ENCODE measurements at regions not wholly inside any gene's neighbourhood (a gene's known extent, or its start where the extent isn't known, plus 50 kb on each side); places are given as distances from the start of the nearest gene placed in this dataset.
A peak's percentile ranks its signal among the peaks of the same experiment; 100 is the strongest.

GRCh38 chr1:88298506-88298905, 385.6 kb upstream of the PKN2 start:
- Histone ChIP-seq H3K36me3 (no peaks in the 10 kb centered on the region), H3K4me1 (peaks cover 0 to 4% (median 0%) of the 10 kb centered on the region in 4 donors), H3K27me3 (no peaks in the 10 kb centered on the region), H3K4me3 (no peak overlapping the region), H3K27ac (no peak overlapping the region), H3K9me3 (no peaks in the 10 kb centered on the region)
- in situ Hi-C loops (cut with MboI; ENCODE audit: low pct_ligation_motif_present in 1 of 4, low pct_unique_long_range_greater_than_20kb in 1 of 4, low sequenced_read_pairs in 3 of 4) (loop anchor here in 1 of 4 donors (25.0 kb wide), 1 partner anchor 111 kb away; no protein-coding TSS in a partner anchor), intact Hi-C loops (cut with DNase I; ENCODE audit: low total_unique reads) (no loop called here)
- WGBS, 2 donors (ENCODE audit: low coverage in 1 of 2), result 80 to 81% methylated on average over 1 of the region's 1 CpG
- no peak for DNase-seq
- no peak for TF ChIP-seq EP300 (IDR thresholded peaks at IDR 0.05; ENCODE audit: low read depth)
- no peak for TF ChIP-seq POLR2A (IDR thresholded peaks at IDR 0.05)
- no peak for TF ChIP-seq CTCF (IDR thresholded peaks at IDR 0.05)
- no peak for TF ChIP-seq POLR2AphosphoS5 (IDR thresholded peaks at IDR 0.05)

- Histone ChIP-seq H3K4me1 (peaks cover 0 to 4% (median 0%) of the 10 kb centered on the region in 4 donors), H3K9me3 (no peaks in the 10 kb centered on the region), H3K4me3 (no peak overlapping the region), H3K27ac (no peak overlapping the region), H3K27me3 (no peaks in the 10 kb centered on the region), H3K36me3 (no peaks in the 10 kb centered on the region)
- intact Hi-C loops (cut with DNase I; ENCODE audit: low total_unique reads) (loop anchor here (5.0 kb wide), 1 partner anchor 124 kb away; no protein-coding TSS in a partner anchor), in situ Hi-C loops (cut with MboI; ENCODE audit: low pct_ligation_motif_present in 1 of 4, low pct_unique_long_range_greater_than_20kb in 1 of 4, low sequenced_read_pairs in 3 of 4) (no loop called here)
- DNase-seq, result no peak
- TF ChIP-seq EP300 (IDR thresholded peaks at IDR 0.05; ENCODE audit: low read depth) (no peak), POLR2A (IDR thresholded peaks at IDR 0.05) (no peak), CTCF (IDR thresholded peaks at IDR 0.05) (no peak), POLR2AphosphoS5 (IDR thresholded peaks at IDR 0.05) (no peak)
- WGBS, 2 donors (ENCODE audit: low coverage in 1 of 2), result 75 to 96% methylated on average over 2 of the region's 2 CpGs
These were observed 383.3 kb upstream of the PKN2 start for GRCh38 chr1:88300752-88301263.

GRCh38 chr1:88302843-88303486, 381.1 kb upstream of the PKN2 start:
- TF ChIP-seq POLR2AphosphoS5 (IDR thresholded peaks at IDR 0.05) (no peak), CTCF (IDR thresholded peaks at IDR 0.05) (peak in 4 of 5 experiments; percentile 44 to 57 (median 50))
- no peak overlapping the region for H3K4me3 ChIP-seq
- intact Hi-C loops (cut with DNase I; ENCODE audit: low total_unique reads), result loop anchor here (5.0 kb wide), 1 partner anchor 126 kb away; no protein-coding TSS in a partner anchor
- H3K4me1 ChIP-seq, result peaks cover 0 to 4% (median 0%) of the 10 kb centered on the region in 4 donors
- H3K27me3 ChIP-seq, result no peaks in the 10 kb centered on the region
- 25 to 31% methylated on average over 4 of the region's 4 CpGs for WGBS, 2 donors (ENCODE audit: low coverage in 1 of 2)
- in situ Hi-C loops (cut with MboI; ENCODE audit: low pct_ligation_motif_present in 1 of 4, low pct_unique_long_range_greater_than_20kb in 1 of 4, low sequenced_read_pairs in 3 of 4), result no loop called here
- no peaks in the 10 kb centered on the region for H3K36me3 ChIP-seq
- no peak overlapping the region for H3K27ac ChIP-seq
- H3K9me3 ChIP-seq, result no peaks in the 10 kb centered on the region
- DNase-seq, result no peak

- WGBS, 2 donors (ENCODE audit: low coverage in 1 of 2), result 70 to 75% methylated on average over 1 of the region's 1 CpG
- Histone ChIP-seq H3K36me3 (no peaks in the 10 kb centered on the region), H3K27me3 (no peaks in the 10 kb centered on the region), H3K9me3 (no peaks in the 10 kb centered on the region), H3K4me3 (no peak overlapping the region), H3K4me1 (peaks cover 0 to 8% (median 3%) of the 10 kb centered on the region in 4 donors), H3K27ac (peak overlapping the region in 1 of 4 donors; percentile 8)
- in situ Hi-C loops (cut with MboI; ENCODE audit: low pct_ligation_motif_present in 1 of 4, low pct_unique_long_range_greater_than_20kb in 1 of 4, low sequenced_read_pairs in 3 of 4) (no loop called here), intact Hi-C loops (cut with DNase I; ENCODE audit: low total_unique reads) (no loop called here)
- TF ChIP-seq POLR2AphosphoS5 (IDR thresholded peaks at IDR 0.05) (no peak), EP300 (IDR thresholded peaks at IDR 0.05; ENCODE audit: low read depth) (no peak), POLR2A (IDR thresholded peaks at IDR 0.05) (no peak), CTCF (IDR thresholded peaks at IDR 0.05) (no peak)
- no peak for DNase-seq
These were observed 372.8 kb upstream of the PKN2 start for GRCh38 chr1:88311265-88311664.
